IPS DF 6.9 (cell line): ENCODE measurements at regions not wholly inside any gene's neighbourhood (a gene's known extent, or its start where the extent isn't known, plus 50 kb on each side); places are given as distances from the start of the nearest gene placed in this dataset.

ENCODE experiments used
- DNase-seq: peaks from one replicate; pipeline ENCODE4 v3.0.0-alpha.2; 2013; ENCODE audit warnings: low read depth, low spot score
- H3K27ac ChIP-seq: one replicate; pipeline ENCODE4 v1.5.1; 2013; ENCODE audit warnings: low read length, control low read depth
- H3K27me3 ChIP-seq: 2 replicates; pipeline ENCODE4 v1.6.1; 2013; ENCODE audit warnings: mild to moderate bottlenecking, low read length; ENCODE audit not compliant: control insufficient read depth, insufficient read depth
- H3K36me3 ChIP-seq: 2 replicates; pipeline ENCODE4 v1.6.1; 2013; ENCODE audit warnings: low read length; ENCODE audit not compliant: control insufficient read depth, insufficient read depth
- H3K4me1 ChIP-seq: 2 replicates; pipeline ENCODE4 v1.6.1; 2013; ENCODE audit warnings: low read length; ENCODE audit not compliant: control insufficient read depth, insufficient read depth
- H3K4me3 ChIP-seq: 2 replicates; pipeline ENCODE4 v1.5.1; 2013; ENCODE audit warnings: mild to moderate bottlenecking, low read length
- H3K9me3 ChIP-seq: 2 replicates; pipeline ENCODE4 v1.6.1; 2013; ENCODE audit warnings: low read length, inconsistent platforms; ENCODE audit not compliant: control insufficient read depth, insufficient read depth
- WGBS: extraction: QIAGEN DNeasy Blood & Tissue Kit; methylation state at CpG from one replicate; pipeline ENCODE4 v1.1.7; 2013; ENCODE audit warnings: mixed read lengths, missing lambda C conversion rate; ENCODE audit not compliant: insufficient read length, insufficient coverage; 5-methylcytosine and 5-hydroxymethylcytosine counted together

DNA sequence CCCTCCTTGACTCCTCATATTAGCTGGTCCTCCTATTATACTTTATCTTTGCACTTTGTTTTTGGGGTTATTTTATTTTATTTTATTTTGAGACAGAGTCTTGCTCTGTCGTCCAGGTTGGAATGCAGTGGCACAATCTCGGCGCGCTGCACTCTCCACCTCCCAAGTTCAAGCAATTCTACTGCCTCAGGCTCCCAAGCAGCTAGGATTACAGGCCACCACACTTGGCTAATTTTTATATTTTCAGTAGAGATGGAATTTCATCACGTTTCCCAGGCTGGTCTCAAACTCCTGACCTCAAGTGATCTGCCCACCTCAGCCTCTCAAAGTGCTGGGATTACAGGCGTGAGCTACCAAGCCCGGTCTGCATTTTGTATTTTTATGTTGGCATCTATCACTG is 126.7 kb downstream of the FOXB1 start:
- Histone ChIP-seq H3K9me3 (no peaks in the 10 kb centered on the region), H3K36me3 (no peaks in the 10 kb centered on the region), H3K4me1 (peaks cover 4% of the 10 kb centered on the region; the same call in 1 of the 2 replicates), H3K27ac (no peak overlapping the region), H3K27me3 (no peaks in the 10 kb centered on the region), H3K4me3 (no peak overlapping the region)
- no peak for DNase-seq
- WGBS, result no CpG with 5 or more reads among the region's 7 CpGs

GRCh38 chr15:60134609-60135008 is 130.5 kb downstream of the FOXB1 start:
- H3K36me3 ChIP-seq, result no peaks in the 10 kb centered on the region
- no peaks in the 10 kb centered on the region for H3K27me3 ChIP-seq
- WGBS, result no CpG with 5 or more reads among the region's 1 CpG
- H3K4me1 ChIP-seq, result no peaks in the 10 kb centered on the region
- DNase-seq, result no peak
- no peak overlapping the region for H3K27ac ChIP-seq
- no peak overlapping the region for H3K4me3 ChIP-seq
- no peaks in the 10 kb centered on the region for H3K9me3 ChIP-seq

GRCh38 chr15:60135961-60136360 is 131.8 kb downstream of the FOXB1 start:
- no peak overlapping the region for H3K27ac ChIP-seq
- no peaks in the 10 kb centered on the region for H3K27me3 ChIP-seq
- H3K36me3 ChIP-seq, result no peaks in the 10 kb centered on the region
- no CpG with 5 or more reads among the region's 2 CpGs for WGBS
- no peak overlapping the region for H3K4me3 ChIP-seq
- H3K9me3 ChIP-seq, result no peaks in the 10 kb centered on the region
- no peak for DNase-seq
- H3K4me1 ChIP-seq, result no peaks in the 10 kb centered on the region

DNA sequence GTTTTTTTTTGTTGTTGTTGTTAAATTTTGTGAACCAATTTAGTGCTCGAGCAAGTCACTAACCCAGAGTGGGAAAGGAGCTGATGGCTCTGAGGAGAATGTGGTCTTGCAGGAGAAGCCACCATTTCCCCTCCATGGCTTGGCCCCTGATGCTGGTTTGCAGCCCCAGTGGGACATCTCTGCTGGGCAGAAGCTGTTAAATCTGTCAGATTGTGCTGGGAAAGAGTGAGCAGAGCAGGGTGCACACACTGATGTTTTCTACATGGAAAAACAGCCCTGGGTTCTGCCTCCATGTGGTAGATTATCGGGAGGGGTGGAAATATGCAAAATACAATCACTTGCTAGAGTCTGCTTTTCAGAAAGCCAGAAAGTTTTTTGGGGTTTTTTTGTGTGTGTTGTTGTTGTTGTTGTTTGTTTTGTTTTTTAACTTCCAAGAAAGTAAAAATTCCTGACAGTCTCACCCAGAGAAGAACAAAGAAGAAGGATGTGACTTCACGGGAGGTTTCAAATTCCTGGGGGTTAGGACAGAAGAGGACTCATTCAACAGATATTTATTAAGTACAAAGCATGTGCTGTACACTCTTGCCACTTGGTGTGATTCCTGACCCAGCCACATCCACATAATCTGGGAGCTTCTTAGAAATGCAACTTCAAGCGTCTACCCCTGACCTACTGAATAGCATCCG is 133.7 kb downstream of the FOXB1 start:
- Histone ChIP-seq H3K4me1 (no peaks in the 10 kb centered on the region), H3K4me3 (no peak overlapping the region), H3K27ac (no peak overlapping the region), H3K36me3 (no peaks in the 10 kb centered on the region), H3K27me3 (no peaks in the 10 kb centered on the region), H3K9me3 (no peaks in the 10 kb centered on the region)
- DNase-seq, result no peak
- WGBS, result no CpG with 5 or more reads among the region's 5 CpGs

DNA sequence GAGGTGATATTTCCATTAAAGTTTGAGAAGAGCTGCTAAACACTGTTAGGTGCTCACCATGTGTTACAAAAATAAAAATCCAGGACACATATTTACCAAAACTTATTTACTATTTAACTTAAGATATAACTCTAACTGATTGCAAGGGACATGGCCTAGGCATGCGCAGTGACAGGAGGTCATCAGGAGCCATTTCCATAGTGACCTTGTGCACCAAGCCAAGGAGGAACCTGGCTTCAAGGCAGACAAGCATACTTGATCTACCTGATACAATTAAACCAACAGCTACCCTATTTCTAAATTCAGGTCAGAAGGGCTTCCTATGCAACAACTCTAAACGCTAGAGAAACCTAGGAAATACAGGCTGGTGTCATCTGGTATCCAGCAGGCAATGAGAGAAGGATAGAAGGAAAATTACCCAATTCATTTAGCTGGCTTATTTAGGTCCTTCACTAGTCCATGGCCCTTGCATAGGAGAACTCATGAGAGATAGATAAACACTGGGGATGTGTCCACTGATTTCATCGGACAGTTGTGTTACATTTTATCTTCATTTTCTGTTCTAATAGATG is 134.4 kb downstream of the FOXB1 start:
- Histone ChIP-seq H3K27ac (no peak overlapping the region), H3K27me3 (no peaks in the 10 kb centered on the region), H3K9me3 (no peaks in the 10 kb centered on the region), H3K4me1 (no peaks in the 10 kb centered on the region), H3K36me3 (no peaks in the 10 kb centered on the region), H3K4me3 (no peak overlapping the region)
- DNase-seq, result no peak
- WGBS, result no CpG with 5 or more reads among the region's 3 CpGs

- no peaks in the 10 kb centered on the region for H3K27me3 ChIP-seq
- DNase-seq, result no peak
- no CpG with 5 or more reads among the region's 4 CpGs for WGBS
- H3K4me1 ChIP-seq, result 0 out of 2 replicates have a peak, but pooled peaks cover 2% of the 10 kb centered on the region
- H3K27ac ChIP-seq, result no peak overlapping the region
- no peaks in the 10 kb centered on the region for H3K9me3 ChIP-seq
- H3K36me3 ChIP-seq, result no peaks in the 10 kb centered on the region
- no peak overlapping the region for H3K4me3 ChIP-seq
Measured at GRCh38 chr15:60152386-60152785, 148.3 kb downstream of the FOXB1 start.

- no CpG with 5 or more reads among the region's 4 CpGs for WGBS
- H3K27ac ChIP-seq, result no peak overlapping the region
- DNase-seq, result no peak
- no peak overlapping the region for H3K4me3 ChIP-seq
- H3K9me3 ChIP-seq, result no peaks in the 10 kb centered on the region
- no peaks in the 10 kb centered on the region for H3K27me3 ChIP-seq
- 0 out of 2 replicates have a peak, but pooled peaks cover 2% of the 10 kb centered on the region for H3K4me1 ChIP-seq
- H3K36me3 ChIP-seq, result no peaks in the 10 kb centered on the region
Measured at GRCh38 chr15:60154764-60155325, 150.7 kb downstream of the FOXB1 start.

DNA sequence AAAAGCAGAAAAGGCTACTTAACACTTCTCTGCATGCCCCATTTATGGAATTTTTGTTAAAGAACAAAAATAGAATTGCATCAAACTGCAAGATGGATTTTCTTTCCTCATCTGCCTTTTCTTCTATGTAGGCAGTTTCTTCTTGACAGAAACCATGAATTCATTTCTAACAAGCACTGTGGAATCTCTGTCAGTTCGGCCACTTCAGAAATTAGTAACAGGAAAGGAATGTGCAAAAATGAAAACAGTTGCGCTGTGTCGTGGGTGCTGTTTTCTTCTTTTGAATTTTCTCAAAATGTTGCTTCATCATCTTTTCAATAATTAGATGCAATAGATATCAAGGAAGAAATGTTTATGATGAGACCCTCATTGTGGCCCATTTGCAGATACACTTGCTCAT is 151.6 kb downstream of the FOXB1 start:
- no CpG with 5 or more reads among the region's 3 CpGs for WGBS
- no peak for DNase-seq
- Histone ChIP-seq H3K4me1 (0 out of 2 replicates have a peak, but pooled peaks cover 2% of the 10 kb centered on the region), H3K36me3 (no peaks in the 10 kb centered on the region), H3K27me3 (no peaks in the 10 kb centered on the region), H3K4me3 (no peak overlapping the region), H3K9me3 (no peaks in the 10 kb centered on the region), H3K27ac (no peak overlapping the region)

DNA sequence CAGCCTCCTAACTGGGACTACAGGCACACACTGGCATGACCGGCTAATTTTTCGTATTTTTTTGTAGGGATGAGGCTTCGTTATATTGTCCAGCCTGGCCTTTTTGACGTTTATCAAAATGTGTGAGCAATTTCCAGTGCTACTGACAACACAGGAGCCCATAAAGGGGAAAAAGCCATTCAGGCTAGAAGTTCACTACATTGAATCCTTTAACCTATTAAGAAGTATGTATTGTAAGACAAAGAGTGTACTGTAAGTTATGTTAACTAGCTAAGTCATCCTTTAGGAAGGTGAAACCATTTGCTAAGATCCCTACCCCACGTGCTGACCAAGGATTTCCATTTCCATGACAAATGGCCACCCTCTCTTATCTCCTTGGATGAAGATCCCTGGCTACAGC is 156.8 kb downstream of the FOXB1 start:
- H3K27me3 ChIP-seq, result no peaks in the 10 kb centered on the region
- no peak overlapping the region for H3K27ac ChIP-seq
- no peaks in the 10 kb centered on the region for H3K4me1 ChIP-seq
- no peaks in the 10 kb centered on the region for H3K36me3 ChIP-seq
- no peaks in the 10 kb centered on the region for H3K9me3 ChIP-seq
- no peak for DNase-seq
- no peak overlapping the region for H3K4me3 ChIP-seq
- WGBS, result no CpG with 5 or more reads among the region's 5 CpGs

DNA sequence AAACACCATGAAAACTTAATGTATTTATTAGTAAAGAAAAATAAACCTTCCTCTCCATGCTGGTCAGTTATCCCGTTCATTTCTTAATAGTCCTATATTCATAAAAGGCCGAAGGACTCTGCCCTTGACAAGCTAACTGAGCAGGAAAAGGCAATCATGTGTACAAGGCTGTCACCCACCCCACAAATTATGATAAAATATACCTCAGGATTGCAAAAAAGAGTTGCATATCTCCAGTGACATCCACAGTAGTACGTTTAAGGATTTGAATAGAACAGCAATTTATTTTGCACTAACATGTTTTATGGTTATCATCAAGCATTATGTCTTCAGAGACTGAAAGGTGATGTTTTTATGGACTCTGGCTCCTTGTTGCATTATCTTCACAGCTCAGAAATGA is 157.6 kb downstream of the FOXB1 start:
- Histone ChIP-seq H3K4me1 (no peaks in the 10 kb centered on the region), H3K4me3 (no peak overlapping the region), H3K36me3 (no peaks in the 10 kb centered on the region), H3K9me3 (no peaks in the 10 kb centered on the region), H3K27me3 (no peaks in the 10 kb centered on the region), H3K27ac (no peak overlapping the region)
- no peak for DNase-seq
- WGBS, result no CpG with 5 or more reads among the region's 3 CpGs
